Neural progenitor cell (in vitro differentiated cells): ENCODE measurements at regions not wholly inside any gene's neighbourhood (a gene's known extent, or its start where the extent isn't known, plus 50 kb on each side); places are given as distances from the start of the nearest gene placed in this dataset.
"Not testable (repeated sequence)": the region's sequence is repeated elsewhere in the genome, so short reads cannot be mapped to it uniquely, and the experiment has no call there.

Experiments
- EZH2phosphoT487 ChIP-seq: fragments of 200-600 bp; sonication (generic); IDR thresholded peaks from 2 replicates; pipeline ENCODE4 v1.6.1; 2017; ENCODE audit warnings: antibody characterized with exemption
- TF ChIP-seq, protein P1 (sequence below): fragments of 200-600 bp; sonication (generic); IDR thresholded peaks from 2 replicates; pipeline ENCODE4 v1.5.1; 2017; ENCODE audit warnings: antibody characterized with exemption, mild to moderate bottlenecking

DNA sequence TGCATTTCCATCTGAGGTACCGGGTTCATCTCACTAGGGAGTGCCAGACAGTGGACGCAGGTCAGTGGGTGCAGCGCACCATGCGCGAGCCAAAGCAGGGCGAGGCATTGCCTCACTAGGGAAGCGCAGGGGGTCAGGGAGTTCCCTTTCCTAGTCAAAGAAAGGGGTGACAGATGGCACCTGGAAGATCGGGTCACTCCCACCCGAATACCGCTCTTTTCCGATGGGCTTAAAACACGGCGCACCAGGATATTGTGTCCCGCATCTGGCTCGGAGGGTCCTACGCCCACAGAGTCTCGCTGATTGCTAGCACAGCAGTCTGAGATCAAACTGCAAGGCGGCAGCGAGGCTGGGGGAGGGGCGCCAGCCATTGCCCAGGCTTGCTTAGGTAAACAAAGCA is 1157.1 kb downstream of the NAALADL2 start:
- TF ChIP-seq, protein P1, sequence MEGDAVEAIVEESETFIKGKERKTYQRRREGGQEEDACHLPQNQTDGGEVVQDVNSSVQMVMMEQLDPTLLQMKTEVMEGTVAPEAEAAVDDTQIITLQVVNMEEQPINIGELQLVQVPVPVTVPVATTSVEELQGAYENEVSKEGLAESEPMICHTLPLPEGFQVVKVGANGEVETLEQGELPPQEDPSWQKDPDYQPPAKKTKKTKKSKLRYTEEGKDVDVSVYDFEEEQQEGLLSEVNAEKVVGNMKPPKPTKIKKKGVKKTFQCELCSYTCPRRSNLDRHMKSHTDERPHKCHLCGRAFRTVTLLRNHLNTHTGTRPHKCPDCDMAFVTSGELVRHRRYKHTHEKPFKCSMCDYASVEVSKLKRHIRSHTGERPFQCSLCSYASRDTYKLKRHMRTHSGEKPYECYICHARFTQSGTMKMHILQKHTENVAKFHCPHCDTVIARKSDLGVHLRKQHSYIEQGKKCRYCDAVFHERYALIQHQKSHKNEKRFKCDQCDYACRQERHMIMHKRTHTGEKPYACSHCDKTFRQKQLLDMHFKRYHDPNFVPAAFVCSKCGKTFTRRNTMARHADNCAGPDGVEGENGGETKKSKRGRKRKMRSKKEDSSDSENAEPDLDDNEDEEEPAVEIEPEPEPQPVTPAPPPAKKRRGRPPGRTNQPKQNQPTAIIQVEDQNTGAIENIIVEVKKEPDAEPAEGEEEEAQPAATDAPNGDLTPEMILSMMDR: not testable (repeated sequence)
- not testable (repeated sequence) for TF ChIP-seq EZH2phosphoT487
